ENCODE measurements at regions not wholly inside any gene's neighbourhood (a gene's known extent, or its start where the extent isn't known, plus 50 kb on each side); places are given as distances from the start of the nearest gene placed in this dataset.
"Not testable (repeated sequence)": the region's sequence is repeated elsewhere in the genome, so short reads cannot be mapped to it uniquely, and the experiment has no call there.

DNA sequence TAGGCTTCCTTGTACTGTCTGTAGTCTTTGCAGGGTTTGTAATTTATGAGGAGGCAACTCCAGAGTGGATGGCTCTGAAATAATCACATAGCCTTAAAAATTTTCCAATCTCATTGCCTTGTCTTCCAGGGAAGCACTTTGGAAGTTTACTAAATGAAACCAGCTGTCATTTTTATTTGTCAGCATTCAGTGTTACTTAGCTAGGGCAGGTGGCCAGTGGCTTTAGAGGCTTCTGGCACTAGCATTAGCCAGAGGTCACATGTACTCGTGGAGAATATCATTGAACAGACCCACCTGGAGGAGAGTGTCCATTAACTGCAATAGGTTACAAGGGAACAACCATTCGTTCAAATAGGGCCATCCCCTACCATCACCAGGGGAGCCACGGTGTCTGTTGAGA, 160.3 kb upstream of the SLC28A3 start:
- peaks cover 9 to 13% of the 10 kb centered on the region in 2 donors for H3K4me1 Mint-ChIP-seq (ENCODE audit: low read depth in 2 of 2)
- ATAC-seq: no peak
- DNase-seq (ENCODE audit: low spot score): no peak
- no peak overlapping the region for H3K27ac Mint-ChIP-seq
- no peaks in the 10 kb centered on the region for H3K9me3 Mint-ChIP-seq
- H3K27me3 Mint-ChIP-seq: peaks cover 0 to 2% of the 10 kb centered on the region in 2 donors
- H3K4me3 Mint-ChIP-seq: no peak overlapping the region
- H3K36me3 Mint-ChIP-seq: no peaks in the 10 kb centered on the region

DNA sequence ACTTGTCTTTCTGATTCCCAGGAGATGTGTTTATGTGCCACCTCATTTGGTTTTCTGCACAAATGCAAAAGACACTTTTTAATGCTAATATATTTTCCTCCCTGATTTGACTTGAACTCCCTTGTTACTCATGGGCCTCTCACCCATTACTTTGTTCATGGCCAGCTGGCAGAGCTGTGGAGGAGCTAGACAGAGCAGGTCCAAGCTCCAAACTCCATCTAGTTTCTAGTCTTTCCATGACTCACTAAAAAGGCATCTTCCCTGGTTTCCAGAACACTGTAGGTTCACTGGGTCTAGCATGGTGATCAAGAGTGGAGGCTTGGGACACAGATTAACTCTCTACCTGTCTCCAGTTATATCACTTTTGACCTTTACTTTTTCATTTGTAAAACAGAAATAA, 161.0 kb upstream of the SLC28A3 start:
- H3K36me3 Mint-ChIP-seq: no peaks in the 10 kb centered on the region
- H3K27ac Mint-ChIP-seq: no peak overlapping the region
- no peak overlapping the region for H3K4me3 Mint-ChIP-seq
- ATAC-seq: no peak
- H3K9me3 Mint-ChIP-seq: no peaks in the 10 kb centered on the region
- DNase-seq (ENCODE audit: low spot score): no peak
- peaks cover 9 to 13% of the 10 kb centered on the region in 2 donors for H3K4me1 Mint-ChIP-seq (ENCODE audit: low read depth in 2 of 2)
- peaks cover 0 to 2% of the 10 kb centered on the region in 2 donors for H3K27me3 Mint-ChIP-seq

DNA sequence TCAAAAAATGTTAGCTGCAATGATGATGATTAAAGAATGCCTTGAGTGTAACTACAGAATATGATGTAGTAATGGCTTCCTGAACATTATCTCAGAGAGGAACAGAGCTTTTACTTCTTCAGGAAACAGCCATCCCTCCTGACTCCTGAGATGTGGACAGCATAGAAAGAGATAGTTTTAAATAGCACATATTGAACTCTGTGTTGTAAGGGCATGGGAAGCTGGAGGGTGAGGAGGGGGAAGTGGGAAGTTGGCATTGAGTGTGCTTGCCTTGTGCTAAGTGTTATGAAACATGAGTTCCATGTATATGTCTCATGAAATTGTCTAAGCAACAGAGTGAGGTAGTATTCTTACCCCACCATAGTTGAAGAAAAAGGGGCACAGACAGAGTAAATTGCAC, 161.5 kb upstream of the SLC28A3 start:
- no peaks in the 10 kb centered on the region for H3K9me3 Mint-ChIP-seq
- peaks cover 0 to 2% of the 10 kb centered on the region in 2 donors for H3K27me3 Mint-ChIP-seq
- H3K4me1 Mint-ChIP-seq (ENCODE audit: low read depth in 2 of 2): peaks cover 9 to 13% of the 10 kb centered on the region in 2 donors
- ATAC-seq (no peak), DNase-seq (ENCODE audit: low spot score) (no peak)
- no peak overlapping the region for H3K4me3 Mint-ChIP-seq
- H3K36me3 Mint-ChIP-seq: no peaks in the 10 kb centered on the region
- no peak overlapping the region for H3K27ac Mint-ChIP-seq

DNA sequence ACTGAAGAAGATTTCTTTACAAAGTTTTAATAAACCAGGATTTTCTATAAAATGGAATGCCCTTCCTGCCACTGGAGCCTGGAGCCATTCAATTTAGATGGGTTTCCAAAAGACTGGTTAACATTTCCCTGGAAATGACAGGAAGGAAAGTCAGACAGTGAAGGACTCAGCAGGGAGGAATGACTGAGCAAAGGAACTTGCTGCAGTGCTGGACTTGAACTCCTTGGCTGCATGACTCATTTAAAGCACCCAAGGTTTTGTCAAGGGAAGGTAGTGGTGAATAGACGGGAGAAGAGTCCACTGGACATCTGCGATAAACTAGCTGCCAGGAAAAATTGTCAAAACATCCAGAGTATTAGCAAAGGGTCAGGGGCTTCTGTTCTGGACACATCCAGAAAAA, 163.8 kb upstream of the SLC28A3 start:
- Mint-ChIP-seq H3K9me3 (no peaks in the 10 kb centered on the region), H3K36me3 (peaks cover 5% of the 10 kb centered on the region), H3K4me3 (no peak overlapping the region), H3K4me1 (ENCODE audit: low read depth in 2 of 2) (peaks cover 9 to 13% of the 10 kb centered on the region in 2 donors), H3K27me3 (peaks cover 0 to 2% of the 10 kb centered on the region in 2 donors), H3K27ac (no peak overlapping the region)
- DNase-seq (ENCODE audit: low spot score) (no peak), ATAC-seq (no peak)

DNA sequence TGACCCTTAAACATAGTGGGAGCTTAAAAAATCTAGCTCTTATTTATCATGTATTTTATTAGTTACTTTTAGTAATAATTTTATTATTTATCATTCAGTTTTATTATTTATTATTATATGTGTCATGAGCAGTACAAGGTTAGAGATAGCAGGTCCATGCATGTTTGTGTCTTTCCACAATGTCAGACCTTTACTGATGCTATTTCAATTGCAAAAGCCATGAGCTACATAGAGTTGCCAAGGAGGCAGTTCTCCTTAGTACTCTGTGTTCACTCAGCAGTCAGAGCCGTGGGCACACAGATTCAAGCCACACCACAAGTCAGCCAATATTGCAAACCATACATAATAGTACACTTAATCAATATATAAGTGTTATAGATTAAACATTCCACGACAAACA, 157.9 kb upstream of the NTRK2 start:
- ATAC-seq (no peak), DNase-seq (ENCODE audit: low spot score) (no peak)
- no peak overlapping the region for H3K27ac Mint-ChIP-seq
- peaks cover 8 to 15% of the 10 kb centered on the region in 2 donors for H3K27me3 Mint-ChIP-seq
- peaks cover 5% of the 10 kb centered on the region for H3K36me3 Mint-ChIP-seq
- H3K9me3 Mint-ChIP-seq: no peaks in the 10 kb centered on the region
- H3K4me1 Mint-ChIP-seq (ENCODE audit: low read depth in 2 of 2): no peaks in the 10 kb centered on the region
- no peak overlapping the region for H3K4me3 Mint-ChIP-seq

DNA sequence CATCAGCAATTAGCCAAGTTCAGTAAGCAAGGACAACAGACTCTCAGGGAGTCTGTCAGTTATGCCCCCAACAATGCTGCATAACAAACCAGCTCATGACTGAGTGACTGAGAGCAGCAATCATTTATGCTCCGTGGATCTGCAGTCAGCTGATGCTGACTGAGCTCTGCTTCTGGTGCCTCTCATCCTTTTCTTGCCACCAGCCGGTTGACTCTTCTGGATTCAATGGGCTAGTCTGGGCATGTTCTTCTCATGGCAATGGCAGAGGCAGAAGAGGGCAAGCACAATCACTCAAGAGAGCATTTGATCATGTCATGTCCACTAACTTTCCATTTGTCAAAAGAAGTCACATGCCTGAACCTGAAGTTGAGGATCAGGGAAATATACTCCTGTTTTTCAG, 157.0 kb upstream of the NTRK2 start:
- Mint-ChIP-seq H3K4me3 (no peak overlapping the region), H3K27me3 (peaks cover 8 to 15% of the 10 kb centered on the region in 2 donors), H3K9me3 (no peaks in the 10 kb centered on the region), H3K4me1 (ENCODE audit: low read depth in 2 of 2) (no peaks in the 10 kb centered on the region), H3K27ac (no peak overlapping the region), H3K36me3 (peaks cover 3% of the 10 kb centered on the region)
- DNase-seq (ENCODE audit: low spot score) (no peak), ATAC-seq (no peak)

DNA sequence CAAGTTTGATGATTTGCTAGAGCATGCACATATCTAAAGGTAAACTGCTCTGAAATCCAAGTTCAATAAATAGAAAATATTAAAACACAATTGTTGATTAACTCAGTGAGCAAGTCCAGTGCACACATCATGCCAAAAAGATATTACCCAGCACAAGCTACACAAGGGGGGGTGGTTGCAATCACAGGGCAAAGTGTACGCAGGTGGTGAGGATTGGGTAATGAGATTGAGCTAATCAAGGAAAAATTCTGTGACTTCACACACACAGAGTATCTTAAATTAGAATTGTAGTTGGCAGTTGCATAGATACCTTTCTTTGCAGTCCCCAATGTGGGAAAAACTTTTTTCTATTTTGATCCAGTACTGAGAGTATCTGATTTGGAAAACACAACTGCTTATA, 156.1 kb upstream of the NTRK2 start:
- Mint-ChIP-seq H3K27ac (no peak overlapping the region), H3K27me3 (peaks cover 15% of the 10 kb centered on the region in 2 donors), H3K4me3 (no peak overlapping the region), H3K9me3 (no peaks in the 10 kb centered on the region), H3K36me3 (peaks cover 6% of the 10 kb centered on the region), H3K4me1 (ENCODE audit: low read depth in 2 of 2) (no peaks in the 10 kb centered on the region)
- ATAC-seq (no peak), DNase-seq (ENCODE audit: low spot score) (no peak)

DNA sequence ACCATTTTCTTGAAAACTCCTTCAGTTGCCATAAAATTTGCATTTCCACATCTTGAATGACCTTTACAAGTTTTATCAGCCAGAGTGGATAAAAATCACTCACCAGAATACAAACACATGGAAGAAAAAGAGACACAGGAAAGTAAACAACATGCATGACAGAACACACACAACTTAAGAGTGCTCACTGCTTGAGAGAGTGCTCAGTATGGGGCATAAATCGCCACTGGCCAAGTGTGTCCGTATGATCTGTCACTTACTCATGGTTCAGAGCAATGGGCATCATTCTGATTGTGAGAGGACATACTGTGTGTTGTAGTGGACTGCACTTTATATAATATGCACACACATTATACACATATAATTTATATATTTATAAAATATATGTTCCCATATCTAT, 155.6 kb upstream of the NTRK2 start:
- ATAC-seq (no peak), DNase-seq (ENCODE audit: low spot score) (no peak)
- Mint-ChIP-seq H3K36me3 (peaks cover 9% of the 10 kb centered on the region), H3K9me3 (no peaks in the 10 kb centered on the region), H3K4me1 (ENCODE audit: low read depth in 2 of 2) (no peaks in the 10 kb centered on the region), H3K4me3 (no peak overlapping the region), H3K27me3 (peaks cover 15 to 16% of the 10 kb centered on the region in 2 donors), H3K27ac (no peak overlapping the region)

DNA sequence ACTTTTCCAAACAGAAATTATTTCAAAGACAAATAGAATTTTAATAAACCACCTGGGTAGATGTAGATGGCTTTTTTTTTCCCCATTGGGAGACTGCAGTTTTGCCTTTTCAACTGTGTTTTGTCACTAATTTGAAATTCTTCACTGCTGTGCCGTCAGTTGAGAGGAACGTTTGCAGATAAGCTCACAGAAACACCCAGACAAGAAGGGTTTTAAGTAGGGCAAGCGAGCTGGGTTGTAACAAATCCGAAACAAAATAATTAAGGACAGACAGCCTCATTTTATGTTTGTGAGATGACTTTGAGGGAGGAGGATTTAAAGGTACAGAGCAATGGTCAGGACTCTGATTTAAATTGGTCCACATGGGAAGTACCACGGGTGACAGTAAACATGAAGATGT, 155.1 kb upstream of the NTRK2 start:
- ATAC-seq: no peak
- no peak overlapping the region for H3K4me3 Mint-ChIP-seq

DNA sequence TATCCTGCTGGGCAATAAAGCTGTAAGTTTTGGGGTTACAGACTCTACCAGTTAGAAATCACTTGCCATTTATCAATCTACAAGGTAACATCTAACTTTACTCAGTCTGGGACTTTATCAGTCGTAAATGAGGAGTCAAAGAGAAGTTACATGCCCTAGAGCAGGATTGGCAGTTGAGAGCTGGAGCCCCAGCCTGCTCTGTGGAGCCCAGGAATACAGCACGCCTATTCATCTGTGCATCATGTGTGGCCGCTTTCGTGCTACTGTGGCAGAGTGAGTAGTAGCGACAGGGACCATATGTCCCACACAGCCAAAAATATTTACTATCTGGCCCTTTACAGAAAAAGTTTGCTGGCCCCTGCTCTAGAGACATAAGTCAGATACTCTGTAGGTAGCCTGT, 152.5 kb upstream of the NTRK2 start:
- H3K36me3 Mint-ChIP-seq: peaks cover 10% of the 10 kb centered on the region
- ATAC-seq: no peak

More for the DNA sequence above, 155.1 kb upstream of the NTRK2 start:
- Mint-ChIP-seq H3K27me3 (peaks cover 16 to 17% of the 10 kb centered on the region in 2 donors), H3K4me1 (ENCODE audit: low read depth in 2 of 2) (no peaks in the 10 kb centered on the region), H3K27ac (no peak overlapping the region), H3K36me3 (peaks cover 10% of the 10 kb centered on the region), H3K9me3 (no peaks in the 10 kb centered on the region)
- no peak for DNase-seq (ENCODE audit: low spot score)

DNA sequence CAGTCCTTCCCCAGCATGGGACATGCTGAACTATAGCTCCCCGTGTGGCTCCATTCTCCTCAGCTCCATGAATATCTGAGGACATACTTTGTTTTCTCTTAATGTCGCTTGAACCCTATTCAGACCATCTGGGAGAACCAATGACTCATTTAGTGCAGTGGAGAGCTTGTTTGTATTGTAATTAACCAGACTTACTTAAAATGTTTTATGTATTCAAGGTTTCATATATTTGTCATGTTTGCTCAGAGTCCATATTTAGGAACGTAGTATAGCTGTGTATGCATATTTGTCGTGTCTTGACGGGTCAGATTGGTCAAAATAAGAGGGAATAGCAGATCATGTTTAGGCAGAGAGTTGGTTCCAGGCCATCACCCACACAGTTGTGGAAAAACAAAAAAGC, 150.1 kb upstream of the NTRK2 start:
- Mint-ChIP-seq H3K4me1 (ENCODE audit: low read depth in 2 of 2) (no peaks in the 10 kb centered on the region), H3K27me3 (peaks cover 8 to 10% of the 10 kb centered on the region in 2 donors), H3K4me3 (no peak overlapping the region), H3K36me3 (peaks cover 10% of the 10 kb centered on the region), H3K9me3 (no peaks in the 10 kb centered on the region), H3K27ac (no peak overlapping the region)
- DNase-seq (ENCODE audit: low spot score) (no peak), ATAC-seq (no peak)

More for the DNA sequence above, 152.5 kb upstream of the NTRK2 start:
- Mint-ChIP-seq H3K27ac (no peak overlapping the region), H3K27me3 (peaks cover 16% of the 10 kb centered on the region in 2 donors), H3K4me1 (ENCODE audit: low read depth in 2 of 2) (no peaks in the 10 kb centered on the region), H3K4me3 (no peak overlapping the region), H3K9me3 (no peaks in the 10 kb centered on the region)
- DNase-seq (ENCODE audit: low spot score): no peak

DNA sequence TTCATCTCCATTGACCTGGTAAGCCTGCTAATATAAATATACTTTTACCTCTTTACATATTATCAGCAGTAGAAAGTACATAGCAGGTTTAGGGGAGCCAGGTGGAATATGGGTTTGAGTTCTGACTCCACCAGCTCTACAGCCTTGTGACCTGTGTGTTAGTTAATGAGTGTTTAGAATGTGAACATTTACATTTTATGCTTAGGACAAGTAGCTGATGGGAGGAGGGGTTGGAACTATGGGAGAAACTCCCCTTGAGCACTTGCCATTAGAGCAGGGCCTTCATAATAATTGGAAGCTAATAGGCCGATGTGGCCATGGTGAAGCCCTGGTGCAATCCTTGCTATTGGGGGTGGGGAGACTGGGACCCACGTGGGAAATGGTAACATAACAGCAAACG, 148.3 kb upstream of the NTRK2 start:
- ATAC-seq: no peak
- H3K4me1 Mint-ChIP-seq (ENCODE audit: low read depth in 2 of 2): no peaks in the 10 kb centered on the region

DNA sequence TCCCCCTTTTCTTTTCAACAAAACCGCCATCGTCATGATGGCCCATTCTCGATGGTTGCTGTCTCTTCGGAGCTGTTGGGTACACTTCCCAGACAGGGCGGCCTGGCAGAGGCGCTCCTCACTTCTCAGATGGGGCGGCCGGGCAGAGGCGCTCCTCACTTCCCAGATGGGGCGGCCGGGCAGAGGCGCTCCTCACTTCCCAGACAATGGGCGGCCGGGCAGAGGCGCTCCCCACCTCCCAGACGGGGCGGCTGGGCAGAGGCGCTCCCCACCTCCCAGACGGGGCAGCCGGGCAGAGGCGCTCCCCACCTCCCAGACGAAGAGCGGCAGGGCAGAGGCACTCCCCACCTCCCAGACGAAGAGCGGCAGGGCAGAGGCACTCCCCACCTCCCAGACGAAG, 143.3 kb upstream of the NTRK2 start:
- ATAC-seq; DNase-seq (ENCODE audit: low spot score); H3K4me1 Mint-ChIP-seq (ENCODE audit: low read depth in 2 of 2); H3K4me3 Mint-ChIP-seq; H3K9me3 Mint-ChIP-seq; H3K27me3 Mint-ChIP-seq; H3K27ac Mint-ChIP-seq: not testable (repeated sequence)
- peaks cover 10% of the 10 kb centered on the region for H3K36me3 Mint-ChIP-seq

More for the DNA sequence above, 148.3 kb upstream of the NTRK2 start:
- Mint-ChIP-seq H3K9me3 (no peaks in the 10 kb centered on the region), H3K27ac (no peak overlapping the region), H3K36me3 (peaks cover 10% of the 10 kb centered on the region), H3K27me3 (peaks cover 7 to 8% of the 10 kb centered on the region in 2 donors), H3K4me3 (no peak overlapping the region)
- DNase-seq (ENCODE audit: low spot score): no peak

DNA sequence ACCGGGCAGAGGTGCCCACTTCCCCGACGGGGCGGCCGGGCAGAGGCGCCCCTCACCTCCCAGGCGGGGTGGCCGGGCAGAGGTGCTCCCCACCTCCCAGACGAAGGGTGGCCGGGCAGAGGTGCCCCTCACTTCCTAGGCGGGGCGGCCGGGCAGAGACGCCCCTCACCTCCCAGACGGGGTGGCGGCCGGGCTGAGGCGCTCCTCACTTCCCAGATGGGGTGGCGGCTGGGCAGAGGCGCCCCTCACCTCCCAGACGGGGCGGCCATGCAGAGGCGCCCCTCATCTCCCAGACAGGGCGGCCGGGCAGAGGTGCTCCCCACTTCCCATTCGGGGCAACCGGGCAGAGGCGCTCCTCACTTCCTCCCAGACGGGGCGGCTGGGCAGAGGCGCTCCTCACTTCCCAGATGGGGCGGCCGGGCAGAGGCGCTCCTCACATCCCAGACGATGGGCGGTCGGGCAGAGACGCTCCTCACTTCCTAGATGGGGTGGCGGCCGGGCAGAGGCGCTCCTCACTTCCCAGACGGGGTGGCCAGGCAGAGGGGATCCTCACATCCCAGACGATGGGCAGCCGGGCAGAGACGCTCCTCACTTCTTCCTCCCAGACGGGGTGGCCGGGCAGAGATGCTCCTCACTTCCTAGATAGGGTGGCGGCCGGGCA, 142.3 kb upstream of the NTRK2 start:
- H3K4me3 Mint-ChIP-seq; H3K27ac Mint-ChIP-seq; H3K27me3 Mint-ChIP-seq; ATAC-seq; H3K9me3 Mint-ChIP-seq; H3K4me1 Mint-ChIP-seq (ENCODE audit: low read depth in 2 of 2); DNase-seq (ENCODE audit: low spot score): not testable (repeated sequence)
- peaks cover 10% of the 10 kb centered on the region for H3K36me3 Mint-ChIP-seq

DNA sequence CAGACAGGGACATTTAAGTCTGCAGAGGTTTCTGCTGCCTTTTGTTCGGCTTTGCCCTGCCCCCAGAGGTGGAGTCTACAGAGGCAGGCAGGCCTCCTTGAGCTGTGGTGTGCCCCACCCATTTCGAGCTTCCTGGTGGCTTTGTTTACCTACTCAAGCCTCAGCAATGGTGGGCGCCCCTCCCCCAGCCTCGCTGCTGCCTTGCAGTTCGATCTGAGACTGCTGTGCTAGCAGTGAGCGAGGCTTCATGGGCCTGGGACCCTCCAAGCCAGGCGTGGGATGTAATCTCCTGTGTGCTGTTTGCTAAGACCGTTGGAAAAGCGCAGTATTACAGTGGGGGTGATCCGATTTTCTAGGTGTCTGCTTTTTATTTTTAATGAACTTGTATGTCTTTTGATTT, 133.6 kb upstream of the NTRK2 start:
- H3K4me1 Mint-ChIP-seq (ENCODE audit: low read depth in 2 of 2); DNase-seq (ENCODE audit: low spot score); H3K27ac Mint-ChIP-seq; H3K4me3 Mint-ChIP-seq; H3K9me3 Mint-ChIP-seq; ATAC-seq: not testable (repeated sequence)
- peaks cover 16% of the 10 kb centered on the region for H3K36me3 Mint-ChIP-seq
- peaks cover 12 to 16% of the 10 kb centered on the region in 2 donors for H3K27me3 Mint-ChIP-seq
